ENCODE measurements at regions not wholly inside any gene's neighbourhood (a gene's known extent, or its start where the extent isn't known, plus 50 kb on each side); places are given as distances from the start of the nearest gene placed in this dataset.
A peak's percentile ranks its signal among the peaks of the same experiment; 100 is the strongest.
"Not testable (repeated sequence)": the region's sequence is repeated elsewhere in the genome, so short reads cannot be mapped to it uniquely, and the experiment has no call there.

DNA sequence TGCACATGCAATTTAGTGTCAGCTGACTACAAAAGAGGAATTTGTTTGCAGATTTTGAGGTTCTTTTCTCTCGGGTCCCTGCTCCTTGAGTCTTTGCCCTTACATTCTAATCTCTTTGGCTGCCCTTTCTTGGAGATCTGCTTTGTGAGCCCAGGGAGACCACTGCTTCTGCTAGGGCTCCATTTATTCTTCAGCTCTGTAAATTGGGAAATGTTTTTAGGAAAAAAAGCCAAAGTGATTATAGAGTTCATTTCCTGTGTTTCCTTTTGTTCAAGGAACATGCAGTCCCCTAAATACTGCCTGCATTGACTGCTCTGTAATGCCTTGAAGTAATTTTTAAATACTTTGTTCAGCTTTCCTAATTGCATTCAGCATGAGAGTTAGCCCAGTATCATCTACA is 197.4 kb downstream of the CSNK1G3 start:
- DNase-seq (ENCODE audit: low read depth): no peak

DNA sequence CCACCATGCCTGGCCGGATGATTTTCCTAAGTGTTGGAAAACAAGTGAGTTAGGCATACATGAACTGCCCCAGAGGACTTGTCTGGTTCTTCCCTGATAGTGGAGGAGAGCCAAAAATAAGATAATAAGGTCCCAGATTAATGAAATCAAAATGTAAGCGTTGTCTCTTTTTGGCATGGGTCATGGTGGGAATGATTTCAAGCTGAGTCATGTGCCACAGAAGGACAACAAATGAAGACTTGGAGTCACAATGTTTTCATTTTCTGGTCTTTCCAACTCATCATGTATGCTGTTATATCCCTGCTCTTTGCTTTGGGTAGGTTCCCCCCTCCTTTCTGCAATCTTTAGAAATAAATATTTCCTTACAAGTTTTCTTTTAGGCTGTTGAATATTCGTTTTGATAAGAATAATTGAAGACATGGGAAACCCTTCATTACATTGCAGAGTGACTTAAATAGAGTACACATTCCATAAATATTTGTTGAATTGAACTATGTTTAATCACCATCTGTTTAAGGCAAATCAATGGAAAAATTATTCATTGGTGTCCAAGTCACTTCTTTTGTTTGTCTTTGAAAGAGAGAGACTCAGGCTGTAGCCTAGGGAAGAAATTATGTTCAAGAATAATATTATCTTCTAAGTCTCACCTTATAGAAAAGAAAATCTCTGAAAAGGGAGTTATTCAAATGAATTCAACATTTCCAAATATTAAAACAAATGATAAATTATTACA is 196.3 kb downstream of the CSNK1G3 start:
- DNase-seq (ENCODE audit: low read depth): peak; percentile 91

DNA sequence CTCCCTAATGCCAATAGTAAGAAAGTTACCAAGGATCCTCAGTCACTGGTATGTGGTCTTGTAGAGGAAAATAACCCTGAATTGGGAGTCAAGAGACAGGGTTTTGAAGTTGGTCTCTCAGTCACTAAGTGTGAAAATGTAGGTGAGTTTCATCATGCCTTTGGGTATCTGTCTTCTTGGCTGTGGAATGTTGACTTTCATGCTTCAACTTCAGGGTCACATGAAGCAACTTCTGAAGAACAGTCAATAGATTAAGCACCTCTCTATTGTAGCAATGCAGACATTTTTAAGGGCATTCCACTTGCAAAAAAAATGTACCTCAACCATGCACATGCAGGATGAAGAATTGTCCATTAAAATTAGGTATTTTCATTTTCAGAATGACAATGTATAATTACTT is 194.6 kb downstream of the CSNK1G3 start:
- DNase-seq (ENCODE audit: low read depth): no peak

DNA sequence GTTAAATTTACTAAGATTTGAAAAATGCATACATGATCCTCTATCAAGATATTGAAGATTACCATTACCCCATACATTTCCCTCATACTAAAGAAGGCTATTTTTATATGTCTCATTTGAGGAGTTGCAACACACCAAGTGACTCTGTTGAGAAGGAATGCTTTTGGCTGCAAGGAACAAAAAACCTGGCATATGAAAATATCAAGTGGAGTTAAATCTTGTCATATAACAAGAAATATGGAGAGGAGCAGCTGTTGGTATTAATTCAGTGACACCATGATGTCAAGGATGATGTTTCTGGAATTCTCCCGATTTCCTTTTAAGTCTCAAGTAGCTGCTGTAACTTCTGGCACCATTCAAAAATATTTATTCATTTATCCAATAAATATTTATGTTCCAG is 193.8 kb downstream of the CSNK1G3 start:
- no peak for DNase-seq (ENCODE audit: low read depth)

DNA sequence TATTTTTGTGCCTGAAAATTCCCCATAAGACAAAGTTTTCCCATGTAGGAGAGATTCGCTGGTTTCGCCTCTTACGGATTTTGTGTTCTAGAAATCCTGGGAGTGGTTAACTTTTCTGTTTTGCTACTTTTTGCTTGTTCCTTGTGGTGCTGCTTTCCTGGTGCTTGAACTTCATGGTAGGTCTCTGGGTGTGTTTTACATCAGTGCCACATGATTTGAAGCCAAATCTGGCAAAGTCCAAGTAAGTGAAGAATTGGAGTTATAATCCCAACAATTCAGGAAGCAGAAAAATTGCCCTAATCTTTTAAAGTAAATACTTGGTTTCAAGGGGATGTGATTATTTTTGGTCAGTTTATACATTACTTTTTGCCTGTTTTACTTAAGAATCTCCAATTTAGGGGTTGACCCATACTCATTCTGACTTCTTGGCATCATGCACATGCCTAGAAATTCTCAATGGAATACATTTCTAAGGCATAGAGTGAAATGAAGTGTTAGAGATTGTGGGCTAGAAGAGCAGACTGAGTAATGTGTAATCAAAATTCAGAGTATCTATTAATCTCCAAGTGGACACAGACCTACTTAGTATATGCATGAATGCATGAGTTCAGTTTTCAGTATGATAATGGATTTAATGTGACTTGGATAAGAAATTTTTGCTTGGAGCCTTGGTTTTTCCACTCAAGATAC is 189.7 kb downstream of the CSNK1G3 start:
- DNase-seq (ENCODE audit: low read depth): no peak

DNA sequence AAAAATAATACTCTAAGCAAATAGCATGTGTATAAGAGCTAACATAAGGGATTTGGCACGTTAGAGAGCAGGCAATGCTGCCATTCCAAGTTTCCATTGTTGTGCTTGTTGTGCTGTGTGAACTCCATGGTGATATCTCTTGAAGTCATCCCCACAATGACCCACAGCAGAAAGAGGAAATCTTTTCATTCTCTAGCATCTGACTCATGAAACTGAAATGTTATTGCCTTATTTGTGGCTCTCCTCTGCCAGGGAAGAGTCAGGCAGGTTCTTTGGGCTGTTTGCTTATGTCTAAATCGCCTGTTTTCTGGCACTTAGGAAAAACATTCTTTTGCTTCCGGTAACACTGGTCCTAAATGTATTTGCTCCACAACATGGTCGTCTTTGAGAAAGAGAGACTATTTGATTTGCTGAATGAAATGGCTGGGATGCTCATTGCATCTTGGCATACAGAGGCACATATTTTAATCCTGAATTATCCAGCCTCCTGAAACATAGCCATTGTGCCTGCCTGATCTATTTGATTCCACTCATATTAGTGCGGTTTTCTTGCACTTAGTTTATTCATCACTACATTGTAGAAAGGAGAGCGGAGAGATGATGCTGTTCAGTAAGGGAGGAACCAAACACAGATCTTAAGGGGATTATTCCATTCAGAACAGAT is 188.8 kb downstream of the CSNK1G3 start:
- peak; percentile 96 for DNase-seq (ENCODE audit: low read depth)

DNA sequence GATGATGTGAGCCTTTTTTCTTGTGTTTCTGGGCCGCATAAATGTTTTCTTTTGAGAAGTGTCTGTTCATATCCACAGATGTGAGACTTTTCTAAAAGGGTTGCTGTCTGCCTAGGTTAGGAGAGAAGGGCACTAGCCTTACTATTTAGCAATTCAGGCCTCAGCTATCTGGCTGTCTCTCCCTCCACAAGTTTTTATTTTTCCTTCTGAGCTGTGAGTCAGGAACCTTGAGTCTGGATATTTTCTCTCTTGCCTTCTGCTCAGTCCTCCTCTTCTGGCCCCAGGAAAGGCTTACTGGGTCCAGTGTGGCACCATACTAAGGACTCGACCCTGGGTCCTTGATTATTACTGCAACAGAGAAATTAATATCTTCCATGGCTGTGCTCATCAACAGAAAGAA is 187.6 kb downstream of the CSNK1G3 start:
- no peak for DNase-seq (ENCODE audit: low read depth)

DNA sequence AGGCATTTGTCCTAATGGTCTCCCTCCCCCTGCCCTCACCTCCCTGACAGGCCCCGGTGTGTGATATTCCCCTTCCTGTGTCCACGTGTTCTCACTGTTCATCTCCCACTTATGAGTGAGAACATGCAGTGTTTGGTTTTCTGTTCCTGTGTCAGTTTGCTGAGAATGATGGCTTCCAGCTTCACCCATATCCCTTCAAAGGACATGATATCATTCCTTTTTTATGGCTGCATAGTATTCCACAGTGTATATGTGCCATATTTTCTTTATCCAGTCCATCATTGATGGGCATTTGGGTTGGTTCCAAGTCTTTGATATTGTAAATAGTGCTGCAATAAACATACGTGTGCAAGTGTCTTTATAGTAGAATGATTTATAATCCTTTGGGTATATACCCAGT is 187.0 kb downstream of the CSNK1G3 start:
- not testable (repeated sequence) for DNase-seq (ENCODE audit: low read depth)

DNA sequence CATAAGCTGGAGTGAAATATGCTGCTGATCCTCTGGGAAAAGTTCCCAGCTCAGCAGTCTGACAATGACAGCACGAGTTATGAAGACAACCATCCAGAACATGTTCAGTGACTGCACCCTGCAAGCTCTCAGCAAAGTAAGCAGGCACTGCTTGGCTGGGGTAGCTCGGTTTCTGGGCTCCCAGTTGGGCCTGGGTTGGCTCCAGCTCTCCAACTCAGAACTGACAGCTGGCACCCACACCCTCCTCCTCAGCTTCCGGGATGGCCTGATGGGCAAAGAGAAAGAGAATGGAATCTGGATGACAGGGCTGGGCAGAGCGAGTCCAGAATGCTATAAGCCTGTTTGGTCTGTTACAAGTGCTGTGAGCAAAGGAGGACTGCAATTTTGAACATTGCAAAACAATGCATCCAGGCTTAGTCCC is 185.0 kb downstream of the CSNK1G3 start:
- no peak for DNase-seq (ENCODE audit: low read depth)

DNA sequence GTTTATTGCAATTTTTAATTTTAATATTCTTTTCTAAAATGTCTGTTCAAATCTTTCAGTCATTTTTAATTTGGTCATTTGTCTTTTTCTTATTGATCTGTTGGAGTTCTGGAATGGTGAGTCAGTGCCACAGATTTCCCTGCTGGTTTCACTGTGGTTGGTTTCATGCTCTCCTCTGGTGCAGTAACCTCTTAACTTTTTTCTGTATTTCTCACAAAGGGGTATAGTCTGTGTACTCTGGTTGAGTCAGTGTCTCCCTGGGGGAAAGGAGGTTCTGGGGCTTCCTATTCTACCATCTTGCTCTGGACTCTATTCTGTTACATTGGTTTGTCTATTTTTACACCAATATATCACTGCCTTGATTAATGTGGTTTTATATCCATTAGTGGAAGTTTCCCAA is 178.8 kb downstream of the CSNK1G3 start:
- DNase-seq (ENCODE audit: low read depth): peak; percentile 79

DNA sequence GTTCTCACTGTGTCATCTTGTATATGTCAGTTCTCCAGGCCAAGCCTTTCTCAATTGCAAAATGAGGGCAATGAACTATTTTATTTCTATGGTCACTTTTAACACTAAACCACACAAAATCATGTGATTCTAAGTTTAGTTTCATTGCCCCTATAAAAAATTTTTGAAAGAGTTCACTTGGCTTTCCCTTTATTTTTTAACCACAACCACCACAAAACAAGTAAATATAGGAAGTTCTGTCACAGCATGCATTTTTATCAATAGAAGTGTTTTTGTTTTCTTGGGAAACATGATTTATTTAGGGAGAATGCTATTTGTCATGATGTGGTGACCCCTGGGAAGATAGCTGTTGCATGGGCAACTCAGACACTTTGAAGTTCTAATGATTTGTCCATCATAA is 169.1 kb downstream of the CSNK1G3 start:
- no peak for DNase-seq (ENCODE audit: low read depth)

DNA sequence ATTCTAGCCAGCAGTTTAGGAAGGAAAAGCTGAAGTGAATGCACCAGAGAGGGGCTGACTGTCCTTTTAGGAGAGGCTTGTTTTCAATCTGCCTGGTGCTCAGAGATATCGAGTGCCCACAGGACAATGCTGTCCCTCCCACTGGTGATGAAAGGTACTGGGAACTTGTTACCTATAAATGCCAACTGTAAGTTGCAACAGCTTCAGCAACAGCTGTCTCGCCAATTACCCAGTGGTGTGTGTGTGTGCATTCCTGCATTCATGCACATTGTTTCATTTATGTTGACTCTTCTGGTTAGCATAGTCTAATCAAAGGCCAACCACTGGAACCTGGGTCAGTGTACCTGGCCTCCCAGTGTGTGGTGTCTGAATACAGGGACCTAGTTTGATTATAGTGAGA is 161.1 kb downstream of the CSNK1G3 start:
- no peak for DNase-seq (ENCODE audit: low read depth)

DNA sequence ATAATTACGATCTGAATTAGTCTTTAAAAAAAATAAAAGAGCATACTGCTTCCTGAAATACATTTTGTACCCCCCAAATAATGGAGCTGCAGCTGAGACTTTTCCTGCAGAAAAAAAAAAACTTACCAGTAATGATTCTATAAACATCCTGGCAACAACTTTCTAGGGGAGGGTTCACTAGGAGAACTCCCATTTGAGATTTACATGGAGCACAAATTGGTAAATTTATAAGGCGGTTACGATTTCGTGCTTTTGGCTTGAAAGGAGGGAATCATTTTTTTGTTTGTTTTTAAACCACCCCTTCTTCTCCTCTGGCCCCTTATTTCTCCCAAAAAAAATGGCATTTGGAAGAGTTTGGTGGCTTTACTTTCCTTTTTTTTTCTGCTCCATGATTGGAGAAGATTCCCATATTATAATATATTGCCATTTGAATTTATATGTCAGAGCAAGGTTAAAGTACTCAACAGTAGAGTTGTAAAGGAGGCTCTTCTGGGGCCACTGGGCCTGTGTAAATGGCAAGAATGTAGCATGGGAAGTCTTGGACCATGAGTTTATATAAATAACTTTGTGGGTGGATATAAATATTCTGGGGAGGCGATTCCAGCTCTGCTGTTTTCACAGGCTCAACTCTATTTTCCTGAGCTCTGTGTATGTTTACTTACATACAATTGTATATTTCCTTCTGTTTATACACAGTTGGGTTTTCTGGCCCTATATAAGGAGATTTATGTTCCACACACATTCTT is 159.9 kb downstream of the CSNK1G3 start:
- DNase-seq (ENCODE audit: low read depth): no peak

DNA sequence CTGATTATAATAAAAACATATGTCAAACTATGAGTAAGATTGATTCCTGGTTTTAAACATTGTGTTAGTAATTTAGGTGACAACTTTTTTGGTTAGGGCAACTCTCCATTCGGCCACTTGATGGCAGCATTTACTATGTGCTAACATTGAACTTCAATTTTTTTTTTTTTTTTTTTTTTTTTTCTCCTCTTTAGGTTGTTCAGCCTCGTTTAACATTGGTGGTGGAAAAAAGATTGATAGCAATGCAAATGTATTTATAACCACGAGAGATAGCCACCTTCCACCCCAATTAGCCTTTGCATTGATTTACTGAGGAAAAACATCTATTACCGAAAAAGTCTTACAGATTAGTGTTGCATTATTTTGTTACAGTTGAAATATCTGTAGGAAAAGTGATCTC is 159.1 kb downstream of the CSNK1G3 start:
- peak; percentile 13 for DNase-seq (ENCODE audit: low read depth)
